ENCODE measurements at regions not wholly inside any gene's neighbourhood (a gene's known extent, or its start where the extent isn't known, plus 50 kb on each side); places are given as distances from the start of the nearest gene placed in this dataset.

DNA sequence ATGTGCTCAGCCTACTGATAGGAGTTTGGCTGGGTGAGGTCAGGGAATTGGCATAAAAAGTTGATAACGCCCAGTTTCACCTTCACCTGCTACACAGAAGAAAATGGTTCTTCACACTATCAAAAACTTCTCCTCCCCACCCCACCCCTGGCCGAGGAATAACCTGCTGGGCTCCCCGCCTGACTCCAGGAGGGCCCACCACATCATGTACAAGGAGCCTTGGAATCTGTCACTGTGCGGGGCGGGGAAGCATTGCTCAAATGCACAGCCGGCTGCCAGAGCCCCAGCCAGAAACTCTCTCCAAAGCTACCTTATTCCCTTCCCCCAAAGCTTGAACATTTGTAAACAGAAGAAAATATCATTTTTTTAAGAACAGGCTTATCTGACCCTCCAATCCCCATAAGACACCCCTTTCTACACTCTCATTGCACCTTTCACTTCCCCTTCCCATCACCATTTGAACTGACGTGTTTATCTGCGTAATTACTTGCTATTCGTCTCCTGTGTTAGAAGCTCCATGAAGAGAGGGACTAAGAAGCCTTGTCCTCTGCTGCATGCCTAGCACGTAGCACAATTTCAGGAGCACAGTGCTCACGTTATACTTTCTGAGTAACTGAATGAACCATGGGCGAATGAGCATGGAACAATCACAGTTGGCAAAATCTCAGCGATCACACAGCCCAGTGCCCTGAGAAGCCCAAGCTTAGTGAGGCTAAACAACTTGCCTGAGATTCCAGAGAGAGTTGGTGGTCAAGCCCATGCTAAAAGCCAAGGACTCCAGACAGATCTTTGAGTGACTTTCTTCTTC, 82.9 kb downstream of the HES1 start:
- DNase-seq (ENCODE audit: low read depth), result no peak

DNA sequence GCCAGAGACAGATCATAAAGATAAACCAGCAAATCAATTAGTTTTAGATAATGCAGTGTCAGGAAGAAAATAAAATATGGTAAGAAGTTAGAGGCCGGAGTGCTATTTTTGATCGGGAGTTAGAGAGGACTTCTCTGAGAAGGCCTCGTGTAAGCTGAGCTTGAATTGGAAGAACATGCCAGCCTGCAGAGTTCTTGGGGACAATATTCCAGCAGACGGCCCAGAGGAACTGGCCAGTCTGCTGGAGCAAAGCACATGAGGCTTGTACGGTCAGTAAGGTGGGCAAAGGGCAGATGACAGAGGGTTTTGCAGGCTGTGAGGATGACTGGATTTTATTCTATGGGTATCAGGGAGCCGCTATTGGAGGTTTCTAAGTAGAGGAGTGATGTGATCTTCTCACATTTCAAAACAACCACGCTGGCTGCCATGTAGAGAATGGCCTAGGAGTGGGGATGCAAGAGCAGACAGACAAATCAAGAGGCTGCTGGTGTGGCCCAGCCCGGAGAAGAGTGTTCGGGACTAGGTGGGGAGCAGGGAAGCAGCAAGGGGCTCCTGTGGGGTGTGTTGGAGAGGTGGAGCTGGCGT, 84.0 kb downstream of the HES1 start:
- DNase-seq (ENCODE audit: low read depth), result no peak

DNA sequence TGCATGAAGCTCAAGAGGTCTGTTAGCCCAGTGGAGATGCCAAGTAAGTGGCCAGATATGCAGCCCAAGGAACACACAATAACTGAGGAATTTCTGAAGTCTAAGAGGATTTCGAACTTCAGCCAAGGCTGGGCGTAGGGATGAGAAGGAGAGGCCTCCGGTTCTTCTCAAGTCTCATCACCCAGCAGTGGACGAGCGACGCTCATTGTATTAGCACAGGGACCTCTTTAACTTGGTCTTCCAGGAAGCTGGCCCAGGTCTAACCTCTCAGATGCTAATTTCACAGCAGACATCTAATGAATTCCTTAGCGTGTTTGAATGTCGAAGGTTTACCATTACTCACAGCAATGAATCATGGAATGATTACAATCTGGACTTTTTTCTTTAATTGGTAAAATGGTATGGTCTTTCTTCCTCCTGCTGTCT, 85.0 kb downstream of the HES1 start:
- DNase-seq (ENCODE audit: low read depth), result no peak

DNA sequence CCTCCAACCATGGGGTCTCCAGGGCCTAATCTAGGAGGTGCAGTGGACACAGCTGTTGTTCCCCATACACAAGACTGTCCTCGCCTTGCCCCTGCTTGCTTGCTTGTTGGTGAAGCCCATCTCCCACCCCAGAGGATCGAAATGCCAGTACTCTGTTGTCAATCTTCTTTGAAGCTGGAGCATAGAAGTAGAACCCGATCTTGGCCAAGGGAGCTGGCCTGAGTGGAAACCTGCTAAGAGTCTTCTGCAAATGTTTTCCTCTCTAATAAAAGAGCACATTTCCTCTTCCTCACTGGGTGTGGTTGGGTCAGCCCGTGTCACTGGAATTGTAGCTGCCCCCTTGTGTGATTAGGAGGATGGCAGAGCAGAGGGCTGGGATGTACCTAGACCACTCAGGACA, 85.4 kb downstream of the HES1 start:
- DNase-seq (ENCODE audit: low read depth), result no peak

DNA sequence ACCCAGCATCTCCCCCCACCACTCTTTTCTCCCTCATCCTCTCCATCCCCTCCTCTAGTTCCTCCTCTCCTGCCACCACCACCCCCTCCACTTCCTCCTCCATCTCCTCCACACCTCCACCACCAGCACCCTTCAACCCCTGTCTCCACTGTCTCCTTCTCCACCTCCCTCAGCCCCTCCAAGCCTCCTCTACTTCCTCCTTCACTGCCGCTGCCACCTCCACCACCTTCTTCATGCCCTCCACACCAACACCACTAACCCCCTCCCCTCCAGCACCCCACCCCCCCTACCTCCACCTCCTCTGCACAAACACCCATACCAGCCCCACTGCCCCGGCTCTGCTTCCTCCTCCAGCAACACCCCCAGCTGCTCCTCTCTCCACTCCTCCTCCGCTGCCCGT, 88.0 kb downstream of the HES1 start:
- no peak for DNase-seq (ENCODE audit: low read depth)

DNA sequence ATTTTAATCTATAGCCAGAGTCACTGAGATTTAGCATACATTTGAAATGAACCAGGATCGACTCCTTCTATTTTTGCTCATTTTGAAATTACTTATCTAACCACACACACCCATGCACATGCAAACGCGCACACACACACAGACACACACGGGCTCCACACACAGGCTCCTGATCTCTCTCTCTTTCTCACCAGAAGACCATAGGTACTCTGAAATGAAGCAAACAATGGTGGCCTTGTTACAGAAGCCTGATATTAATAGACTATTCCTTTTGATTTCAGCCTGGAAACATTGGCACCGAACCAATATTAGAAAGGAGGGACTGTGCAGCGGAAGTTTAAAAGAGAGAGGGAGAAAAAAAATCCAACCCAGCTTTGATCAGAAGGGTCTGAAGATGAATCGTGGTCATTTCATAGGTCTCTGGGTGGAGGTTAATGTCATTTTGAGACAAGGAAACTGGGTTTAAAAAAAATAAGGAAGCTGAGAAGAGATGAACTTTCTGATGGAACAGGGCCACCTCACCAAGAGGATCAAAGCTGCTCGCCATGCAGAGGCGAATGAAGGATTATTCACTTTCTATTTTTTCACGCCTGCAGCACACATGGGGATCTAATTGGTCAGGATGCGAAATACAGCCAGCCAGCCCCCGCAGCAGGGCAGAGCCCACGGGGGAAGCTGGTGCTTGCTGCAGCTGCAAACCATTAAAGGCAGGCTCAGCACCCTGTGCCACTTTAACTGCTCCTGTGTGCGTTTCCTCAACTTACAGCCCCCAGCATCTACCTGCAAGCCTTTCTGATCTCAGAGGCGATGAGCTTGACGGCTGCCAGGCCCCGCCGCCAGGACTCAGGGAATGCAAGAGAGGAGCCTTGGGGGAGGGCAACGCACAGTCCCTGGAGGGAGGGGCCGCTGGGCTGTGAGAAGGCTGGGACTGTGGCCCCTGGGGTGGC, 88.8 kb downstream of the HES1 start:
- no peak for DNase-seq (ENCODE audit: low read depth)

DNA sequence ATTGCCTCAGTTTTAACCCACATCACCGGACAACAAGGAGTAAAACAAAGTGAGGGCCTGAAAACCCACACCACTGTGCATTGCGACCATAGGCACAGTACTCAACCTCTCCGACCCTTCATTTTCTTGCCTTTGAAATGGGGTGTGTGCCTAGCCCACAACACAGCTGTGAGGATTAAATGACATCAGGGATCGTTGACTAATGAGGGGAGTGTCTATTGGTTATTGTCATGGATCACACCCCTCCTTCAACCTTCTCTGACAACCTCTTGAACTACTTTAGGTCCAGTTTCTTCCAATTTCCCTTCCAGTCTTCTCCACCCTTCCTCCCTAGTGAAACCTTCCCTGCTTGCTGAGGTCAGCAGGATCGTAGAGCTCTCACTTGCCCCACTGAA, 89.5 kb downstream of the HES1 start:
- no peak for DNase-seq (ENCODE audit: low read depth)

DNA sequence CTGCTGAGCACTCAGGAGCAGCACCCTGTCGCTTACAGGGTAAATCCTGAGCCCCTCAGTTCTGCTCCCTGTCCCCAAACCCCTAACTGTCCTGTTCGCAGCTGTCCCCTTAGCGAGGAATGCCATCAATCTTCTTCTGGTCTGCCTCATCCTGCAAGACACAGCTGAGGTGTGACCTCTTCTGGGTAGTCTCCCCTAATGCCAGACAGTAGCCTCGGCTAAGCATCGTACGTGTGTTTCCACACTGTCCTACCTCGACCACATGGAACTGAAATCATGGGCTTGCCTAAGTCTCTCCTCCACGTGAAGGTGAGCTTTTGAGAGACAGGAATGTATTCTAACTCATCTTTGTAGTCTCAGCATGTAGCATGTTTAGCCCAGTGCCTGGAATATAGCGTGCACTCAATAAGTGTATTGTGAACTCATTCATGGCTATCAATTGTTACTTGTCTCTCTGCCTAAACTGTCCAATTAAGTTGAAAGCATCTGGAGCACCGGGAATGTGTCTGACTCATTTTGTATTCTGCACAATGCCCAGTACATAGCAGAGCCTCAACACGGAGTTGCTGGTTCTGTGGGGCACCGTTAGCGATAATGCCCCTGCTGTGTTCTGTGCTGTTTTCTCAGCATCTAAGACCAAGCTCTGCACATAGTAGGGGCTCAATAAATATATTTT, 90.2 kb downstream of the HES1 start:
- DNase-seq (ENCODE audit: low read depth), result no peak

DNA sequence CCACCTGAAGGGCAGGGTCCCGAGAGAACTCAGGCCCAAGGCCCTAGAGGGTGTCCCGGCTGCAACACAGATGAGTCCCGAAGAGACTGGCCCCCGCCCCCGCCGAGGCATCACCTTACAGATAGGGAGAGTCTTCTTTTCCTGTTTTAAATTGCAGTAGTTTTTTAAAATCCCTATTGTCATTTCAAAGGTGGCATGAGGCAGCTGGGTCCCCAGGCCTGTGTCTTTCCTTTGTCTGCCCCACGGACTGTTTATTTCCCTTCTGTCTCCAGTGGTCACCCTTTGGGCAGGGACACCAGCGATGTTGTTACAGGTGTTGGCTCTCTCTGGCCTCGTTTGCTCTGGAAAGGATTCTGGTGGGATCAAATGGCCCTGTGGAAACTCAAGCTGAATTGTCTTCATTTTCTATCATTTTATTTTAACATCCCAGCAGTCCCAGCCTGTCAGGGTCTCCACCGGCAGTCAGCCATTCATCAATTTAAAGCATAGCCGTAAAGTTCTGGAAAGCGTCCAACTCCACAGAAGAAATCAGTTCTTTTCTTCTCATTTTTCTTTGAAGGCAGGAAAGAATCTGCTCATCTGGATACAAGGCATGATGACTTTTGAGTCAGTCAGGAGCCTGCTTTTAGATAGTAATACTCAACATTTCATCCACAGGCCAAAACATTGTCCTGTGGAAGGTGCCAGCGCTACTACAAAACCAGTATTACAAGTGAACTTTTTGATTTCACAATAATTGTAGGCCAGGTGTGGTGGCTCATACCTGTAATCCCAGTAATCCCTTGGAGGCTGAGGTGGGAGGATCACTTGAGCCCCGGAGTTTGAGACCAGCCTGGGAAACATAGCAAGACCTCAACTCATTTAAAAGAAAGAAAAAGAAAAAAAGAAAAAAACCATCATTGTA, 96.2 kb downstream of the HES1 start:
- DNase-seq (ENCODE audit: low read depth), result no peak

DNA sequence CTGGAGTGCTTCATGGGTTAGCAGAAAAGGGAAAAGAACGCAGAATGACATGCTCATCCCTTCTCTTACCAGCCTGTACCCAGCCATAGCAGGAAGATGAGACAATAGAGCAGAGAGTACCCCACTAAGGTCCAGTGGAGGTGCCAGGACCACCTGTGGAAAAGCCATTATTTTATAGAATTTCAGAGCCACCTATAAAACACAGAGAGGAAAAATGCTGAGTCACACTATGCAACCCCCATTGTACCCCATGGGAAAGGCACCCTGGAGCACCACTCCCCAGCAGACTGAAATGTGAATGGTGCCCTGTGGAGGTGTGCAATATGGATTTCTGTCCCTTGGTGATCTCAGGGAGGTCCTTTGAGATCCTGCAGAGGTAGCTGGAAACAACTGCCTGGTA, 97.2 kb downstream of the HES1 start:
- no peak for DNase-seq (ENCODE audit: low read depth)

DNA sequence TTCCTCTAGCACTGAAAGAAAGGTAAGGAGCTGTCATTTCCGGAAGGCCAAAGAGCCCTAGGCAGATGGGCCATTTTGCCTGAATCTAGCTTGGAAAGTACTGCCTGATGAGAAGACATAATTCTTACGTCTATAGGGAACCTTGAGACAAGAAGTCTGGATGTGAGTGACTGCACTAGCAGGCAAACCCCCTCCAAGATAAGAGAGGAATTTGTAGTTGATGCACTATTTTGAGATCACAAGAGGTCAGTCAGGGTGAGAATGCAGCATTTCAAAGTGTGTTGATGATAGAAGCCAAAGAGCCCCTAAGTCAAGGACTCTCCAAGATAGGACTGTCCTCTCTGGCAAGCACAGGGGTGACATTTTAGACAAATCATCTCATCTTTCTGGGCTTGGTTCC, 99.2 kb downstream of the HES1 start:
- DNase-seq (ENCODE audit: low read depth), result no peak

DNA sequence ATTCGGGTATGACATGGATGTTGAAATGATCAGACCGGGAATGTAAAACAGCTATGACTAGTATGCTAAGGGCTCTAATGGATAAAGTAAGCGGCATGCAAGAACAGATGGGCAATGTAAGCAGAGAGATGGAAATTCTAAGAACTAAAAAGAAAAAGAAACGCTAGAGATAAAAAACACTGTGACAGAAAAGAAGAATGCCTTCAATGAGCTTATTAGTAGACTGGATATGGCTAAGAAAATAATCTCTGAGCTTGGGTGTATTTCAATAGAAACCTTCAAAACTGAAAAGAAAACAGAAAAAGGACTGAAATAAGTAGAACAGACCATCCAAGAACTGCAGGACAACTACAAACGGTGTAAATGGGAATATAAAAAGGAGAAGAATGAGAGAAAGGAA, 101.2 kb downstream of the HES1 start:
- no peak for DNase-seq (ENCODE audit: low read depth)

DNA sequence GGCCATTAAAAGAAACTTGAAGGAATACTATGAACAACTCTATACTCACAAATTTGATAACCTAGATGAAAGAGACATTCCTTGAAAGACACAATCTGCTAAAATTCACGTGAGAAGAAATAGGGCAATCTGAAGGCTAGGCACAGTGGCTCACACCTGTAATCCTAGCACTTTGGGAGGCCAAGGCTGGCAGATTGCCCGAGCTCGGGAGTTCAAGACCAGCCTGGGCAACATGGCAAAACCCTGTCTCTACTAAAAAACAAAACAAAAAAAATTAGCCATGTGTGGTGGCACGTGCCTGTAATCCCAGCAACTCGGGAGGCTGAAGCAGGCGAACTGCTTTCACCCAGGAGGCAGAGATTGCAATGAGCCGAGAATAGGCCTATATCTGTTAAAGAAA, 104.8 kb downstream of the HES1 start:
- DNase-seq (ENCODE audit: low read depth), result no peak

DNA sequence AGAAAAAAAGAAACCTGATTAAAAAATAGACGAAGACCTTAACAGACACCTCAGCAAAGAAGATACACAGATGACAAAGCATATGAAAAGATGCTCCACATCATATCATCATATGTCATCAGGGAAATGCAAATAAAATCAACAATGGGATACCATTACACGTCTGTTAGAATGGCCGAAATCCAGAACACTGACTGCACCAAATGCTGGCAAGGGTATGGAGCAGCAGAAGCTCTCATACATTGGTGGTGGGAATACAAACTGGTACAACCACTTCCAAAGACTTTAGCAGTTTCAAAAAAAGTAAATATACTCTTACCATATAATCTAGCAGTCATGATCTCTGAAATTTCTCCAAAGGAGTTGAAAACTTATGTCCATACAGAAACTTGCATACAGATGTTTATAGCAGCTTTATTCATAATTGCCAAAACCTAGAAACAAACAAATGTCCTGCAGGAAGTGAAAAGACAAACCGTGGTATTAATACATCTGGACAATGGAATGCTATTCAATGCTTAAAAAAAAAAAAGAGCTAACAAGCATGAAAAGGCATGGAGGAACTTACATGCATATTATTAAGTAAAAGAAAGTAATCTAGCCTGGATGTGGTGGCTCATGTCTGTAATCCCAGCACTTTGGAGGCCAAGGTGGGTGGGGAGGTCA, 107.4 kb downstream of the HES1 start:
- no peak for DNase-seq (ENCODE audit: low read depth)

DNA sequence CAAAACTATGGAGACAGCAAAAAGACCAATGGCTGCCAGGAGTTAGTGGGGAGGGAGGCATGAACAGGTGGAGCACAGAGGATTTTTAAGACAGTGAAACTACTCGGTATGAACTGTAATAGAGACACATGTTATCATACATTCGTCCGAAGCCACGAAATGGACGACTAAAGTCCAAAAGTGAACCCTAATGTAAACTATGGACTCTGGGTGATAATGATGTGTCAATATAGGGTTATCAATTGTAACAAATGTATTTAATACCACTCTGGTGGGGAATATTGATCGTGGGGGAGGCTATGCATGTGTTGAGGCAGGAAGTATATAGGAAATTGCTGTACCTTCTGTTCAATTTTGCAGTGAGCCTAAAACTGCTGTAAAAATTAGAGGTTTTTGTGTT, 107.0 kb downstream of the CPN2 start:
- no peak for DNase-seq (ENCODE audit: low read depth)

DNA sequence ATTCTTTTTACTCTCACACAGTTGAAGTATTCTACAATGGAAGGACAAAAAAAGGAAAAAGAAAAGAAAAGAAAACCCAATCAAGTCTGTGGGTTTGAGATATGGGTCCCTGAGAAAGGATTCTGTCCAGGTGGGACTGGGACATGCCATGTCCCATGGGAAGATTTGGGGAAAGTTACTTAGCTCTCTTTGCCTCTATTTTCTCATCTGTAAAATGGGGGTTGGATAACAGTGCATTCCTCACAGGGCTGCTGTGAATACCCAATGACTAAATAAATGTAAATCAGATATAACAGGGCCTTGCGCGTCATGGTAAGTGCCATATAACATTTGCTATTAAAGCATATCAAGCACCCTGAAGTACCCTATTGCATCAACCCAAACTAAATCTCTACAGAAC, 105.7 kb downstream of the CPN2 start:
- DNase-seq (ENCODE audit: low read depth), result no peak

DNA sequence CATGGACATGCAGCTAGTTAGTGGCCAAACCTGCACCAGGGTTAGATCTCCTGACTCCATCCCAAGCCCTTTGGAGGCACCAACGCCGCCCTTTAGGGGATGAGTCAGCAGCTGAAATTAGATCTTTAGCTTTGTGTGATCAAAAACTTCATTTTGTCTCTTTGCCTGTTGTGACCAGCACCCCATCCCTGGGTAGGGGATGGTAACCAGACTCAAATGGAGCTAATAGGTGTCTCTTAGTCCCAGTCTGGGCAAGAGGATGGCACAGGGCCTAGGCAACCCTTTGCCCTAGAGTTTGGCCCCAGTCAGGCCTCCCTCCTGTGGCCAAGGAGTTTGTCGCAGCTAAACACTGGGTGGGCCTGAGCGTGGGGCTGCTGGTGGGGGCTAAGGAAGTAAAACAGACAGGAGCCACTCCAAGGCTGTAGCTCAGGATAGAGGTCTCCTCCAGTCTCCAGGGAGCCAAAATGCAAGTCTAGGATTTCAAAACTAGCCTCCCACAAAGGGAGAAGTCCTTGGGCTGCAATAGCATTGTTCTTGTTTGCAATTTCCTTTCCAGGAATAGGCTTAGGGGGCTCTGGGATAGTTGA, 105.1 kb downstream of the CPN2 start:
- DNase-seq (ENCODE audit: low read depth), result no peak

DNA sequence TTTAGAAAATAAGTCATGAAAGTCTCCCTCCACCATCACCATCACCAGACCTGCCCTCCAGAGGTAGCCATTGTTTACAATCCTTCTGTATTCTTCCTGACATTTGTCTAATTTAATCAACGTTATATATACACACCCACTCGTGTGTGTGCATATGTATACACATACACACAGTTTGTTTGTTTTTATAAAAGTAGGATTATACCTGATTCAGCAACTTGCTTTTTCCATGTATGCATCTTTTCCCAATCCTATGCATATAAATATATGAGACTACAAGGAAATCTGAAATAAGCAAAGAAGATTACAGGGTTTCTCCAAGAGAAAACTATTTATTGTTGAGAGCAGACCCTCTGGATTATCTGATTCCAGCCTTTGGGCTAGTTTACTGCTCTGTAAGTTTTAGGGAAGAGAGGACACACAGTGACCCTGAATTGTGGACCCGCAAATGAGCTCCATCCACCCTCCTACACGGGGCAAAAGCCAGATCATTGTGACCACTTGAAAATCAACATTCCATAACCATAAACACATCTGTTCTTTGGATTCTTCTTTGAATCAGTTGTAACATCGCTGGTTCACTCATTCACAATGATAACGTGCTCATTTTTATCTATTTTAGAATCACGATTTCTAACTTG, 104.3 kb downstream of the CPN2 start:
- DNase-seq (ENCODE audit: low read depth), result no peak

DNA sequence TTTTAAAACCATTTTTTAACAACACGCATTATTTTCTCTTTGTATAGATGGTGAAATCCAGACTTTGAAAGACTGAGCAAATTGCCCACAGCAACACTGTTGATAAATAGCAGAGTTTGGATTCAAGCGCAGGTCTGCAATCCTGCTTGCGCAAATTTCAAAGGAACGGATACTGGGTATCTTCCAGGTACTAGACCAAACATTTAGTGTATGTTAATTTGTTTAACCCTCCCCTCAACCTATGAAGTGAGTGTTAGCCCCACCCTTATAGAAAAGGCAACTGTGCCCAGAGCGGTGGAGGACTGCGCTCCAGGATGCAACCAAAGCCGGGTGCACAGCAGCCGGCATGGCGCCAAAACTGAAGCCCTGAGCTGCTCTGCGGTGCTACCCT, 103.8 kb downstream of the CPN2 start:
- DNase-seq (ENCODE audit: low read depth), result no peak

All from stimulated activated CD8-positive, alpha-beta memory T cell treated with anti-CD3 and anti-CD28 coated beads, Interleukin-12 subunit alpha, Interleukin-12 subunit beta, amount 100 ng/mL, for 1 hour (primary cell).